Neutrophil (primary cell): ENCODE measurements at regions not wholly inside any gene's neighbourhood (a gene's known extent, or its start where the extent isn't known, plus 50 kb on each side); places are given as distances from the start of the nearest gene placed in this dataset.

ENCODE experiments used
- H3K27ac ChIP-seq: fragments of 200-600 bp; sonication (generic); 2 replicates; pipeline ENCODE4 v1.5.1; 2016; ENCODE audit warnings: mild to moderate bottlenecking, moderate library complexity
- H3K27me3 ChIP-seq: fragments of 200-600 bp; sonication (generic); 2 replicates; pipeline ENCODE4 v1.6.0; 2016; ENCODE audit warnings: mild to moderate bottlenecking
- H3K36me3 ChIP-seq: fragments of 200-600 bp; sonication (generic); 2 replicates; pipeline ENCODE4 v1.5.1; 2017
- H3K4me1 ChIP-seq, 2 experiments: fragments of 200-600 bp in 1 of 2; sonication (generic) in 1 of 2; 1 replicate in 1 of 2; 2 replicates in 1 of 2; pipeline versions ENCODE4 v1.5.1 to v1.6.1; 2013 to 2016; ENCODE audit warnings: low read depth in 1 of 2, low read length in 1 of 2, mild to moderate bottlenecking in 1 of 2, moderate library complexity in 1 of 2; ENCODE audit not compliant: control insufficient read depth in 1 of 2, insufficient read depth in 1 of 2
- H3K4me3 ChIP-seq, 2 experiments: fragments of 200-600 bp in 1 of 2; sonication (generic) in 1 of 2; 1 replicate in 1 of 2; 2 replicates in 1 of 2; pipeline ENCODE4 v1.5.1; 2013 to 2016; ENCODE audit warnings: low read depth in 1 of 2, low read length in 1 of 2, mild to moderate bottlenecking in 1 of 2, moderate library complexity in 1 of 2
- H3K9me3 ChIP-seq: fragments of 200-600 bp; sonication (generic); 2 replicates; pipeline ENCODE4 v1.5.1; 2016
- TF ChIP-seq, protein P1 (sequence below): fragments of 200-600 bp; sonication (generic); IDR thresholded peaks from 2 replicates; pipeline ENCODE4 v1.5.1; 2016; ENCODE audit warnings: antibody characterized with exemption

- Histone ChIP-seq H3K4me1 (no peaks in the 10 kb centered on the region), H3K9me3 (peaks cover under 1% of the 10 kb centered on the region), H3K4me3 (no peak overlapping the region), H3K27me3 (peaks cover 42% of the 10 kb centered on the region), H3K36me3 (no peaks in the 10 kb centered on the region), H3K27ac (no peak overlapping the region)
- TF ChIP-seq, protein P1, sequence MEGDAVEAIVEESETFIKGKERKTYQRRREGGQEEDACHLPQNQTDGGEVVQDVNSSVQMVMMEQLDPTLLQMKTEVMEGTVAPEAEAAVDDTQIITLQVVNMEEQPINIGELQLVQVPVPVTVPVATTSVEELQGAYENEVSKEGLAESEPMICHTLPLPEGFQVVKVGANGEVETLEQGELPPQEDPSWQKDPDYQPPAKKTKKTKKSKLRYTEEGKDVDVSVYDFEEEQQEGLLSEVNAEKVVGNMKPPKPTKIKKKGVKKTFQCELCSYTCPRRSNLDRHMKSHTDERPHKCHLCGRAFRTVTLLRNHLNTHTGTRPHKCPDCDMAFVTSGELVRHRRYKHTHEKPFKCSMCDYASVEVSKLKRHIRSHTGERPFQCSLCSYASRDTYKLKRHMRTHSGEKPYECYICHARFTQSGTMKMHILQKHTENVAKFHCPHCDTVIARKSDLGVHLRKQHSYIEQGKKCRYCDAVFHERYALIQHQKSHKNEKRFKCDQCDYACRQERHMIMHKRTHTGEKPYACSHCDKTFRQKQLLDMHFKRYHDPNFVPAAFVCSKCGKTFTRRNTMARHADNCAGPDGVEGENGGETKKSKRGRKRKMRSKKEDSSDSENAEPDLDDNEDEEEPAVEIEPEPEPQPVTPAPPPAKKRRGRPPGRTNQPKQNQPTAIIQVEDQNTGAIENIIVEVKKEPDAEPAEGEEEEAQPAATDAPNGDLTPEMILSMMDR: no peak
Measured at GRCh38 chr14:104392001-104392395, 187.6 kb upstream of the C14orf180 start.

GRCh38 chr14:104392396-104393198 is 187.0 kb upstream of the C14orf180 start:
- H3K27ac ChIP-seq: no peak overlapping the region
- TF ChIP-seq, protein P1: no peak
- H3K27me3 ChIP-seq: peaks cover 42% of the 10 kb centered on the region

DNA sequence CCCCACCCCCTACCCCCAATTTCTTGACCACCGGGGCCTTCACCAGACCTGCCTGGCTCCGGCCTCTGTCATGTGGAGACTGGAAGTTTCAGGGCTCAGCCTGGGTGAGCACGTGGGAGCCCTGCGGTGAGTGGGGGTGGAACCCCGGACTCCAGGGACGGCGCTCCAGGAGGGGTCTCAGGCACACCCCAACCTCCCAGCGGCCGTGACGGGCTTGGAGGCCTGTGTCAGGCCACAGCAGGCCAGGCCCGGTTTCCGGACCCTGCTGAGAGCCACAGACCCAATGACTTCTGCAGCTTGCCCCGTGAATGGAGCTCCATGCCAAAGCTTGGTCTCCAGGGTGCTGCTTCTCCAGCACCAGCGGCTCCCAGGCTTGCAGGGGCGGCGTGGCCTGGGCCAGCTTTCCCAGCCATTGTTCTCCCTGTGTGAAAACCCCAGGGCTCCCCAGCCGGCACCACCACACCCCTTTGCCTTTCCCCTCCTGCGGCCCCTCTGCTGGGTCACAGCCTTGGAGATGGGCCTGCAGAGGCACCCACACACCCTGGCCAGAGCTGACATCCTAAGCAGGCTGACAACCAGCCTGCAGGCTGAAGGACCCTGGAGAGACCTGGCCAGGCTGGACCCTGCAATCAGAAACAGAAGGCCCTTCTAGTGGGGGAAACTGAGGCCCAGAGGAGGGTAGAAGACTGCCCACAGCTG is 186.2 kb upstream of the C14orf180 start:
- Histone ChIP-seq H3K4me3 (no peak overlapping the region), H3K27ac (no peak overlapping the region), H3K9me3 (peaks cover 6% of the 10 kb centered on the region), H3K27me3 (peaks cover 42% of the 10 kb centered on the region), H3K36me3 (no peaks in the 10 kb centered on the region), H3K4me1 (no peaks in the 10 kb centered on the region)
- TF ChIP-seq, protein P1: no peak

More at GRCh38 chr14:104392396-104393198, 187.0 kb upstream of the C14orf180 start:
- H3K9me3 ChIP-seq: peaks cover 6% of the 10 kb centered on the region
- H3K36me3 ChIP-seq: no peaks in the 10 kb centered on the region
- no peak overlapping the region for H3K4me3 ChIP-seq
- no peaks in the 10 kb centered on the region for H3K4me1 ChIP-seq

DNA sequence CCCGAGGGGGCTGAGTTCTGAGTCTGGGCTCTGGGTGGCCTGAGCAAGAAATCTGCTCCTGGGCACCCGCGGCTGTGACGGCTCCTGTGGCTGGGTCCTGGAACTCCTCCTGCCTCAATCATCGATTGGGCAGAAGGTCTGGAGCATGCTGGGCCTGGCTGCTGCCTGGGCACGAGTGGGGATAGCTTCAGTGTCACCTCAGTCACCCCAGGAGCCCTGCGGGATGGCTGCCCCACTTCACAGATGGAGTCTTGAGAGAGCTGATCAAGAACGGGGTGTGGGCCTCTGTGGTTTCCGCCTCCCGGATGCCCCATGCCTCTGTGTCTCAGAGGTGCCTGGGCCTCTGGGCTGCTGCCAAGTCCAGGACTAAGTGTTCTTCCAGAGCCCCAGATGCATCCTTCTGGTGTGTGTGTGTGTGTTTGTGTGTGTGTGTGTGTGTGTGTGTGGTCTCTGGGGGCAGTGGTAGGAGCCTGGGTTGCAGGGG is 185.6 kb upstream of the C14orf180 start:
- no peak overlapping the region for H3K4me3 ChIP-seq
- H3K27me3 ChIP-seq: peaks cover 42% of the 10 kb centered on the region
- TF ChIP-seq, protein P1: no peak
- H3K4me1 ChIP-seq: no peaks in the 10 kb centered on the region
- no peaks in the 10 kb centered on the region for H3K36me3 ChIP-seq
- H3K27ac ChIP-seq: no peak overlapping the region
- H3K9me3 ChIP-seq: peaks cover 6% of the 10 kb centered on the region

GRCh38 chr14:104394409-104394851 is 185.1 kb upstream of the C14orf180 start:
- Histone ChIP-seq H3K27ac (no peak overlapping the region), H3K4me1 (no peaks in the 10 kb centered on the region), H3K36me3 (no peaks in the 10 kb centered on the region), H3K27me3 (peaks cover 42% of the 10 kb centered on the region), H3K4me3 (no peak overlapping the region), H3K9me3 (peaks cover 6% of the 10 kb centered on the region)
- TF ChIP-seq, protein P1: no peak
